H1 (cell line): ENCODE measurements at regions not wholly inside any gene's neighbourhood (a gene's known extent, or its start where the extent isn't known, plus 50 kb on each side); places are given as distances from the start of the nearest gene placed in this dataset.

Experiments
- CTCF ChIA-PET: fragments of 300-600 bp; sonication (Branson Sonifier 250); formaldehyde crosslinking; loops from one replicate; lab custom pipeline; 2021; ENCODE audit not compliant: partially characterized antibody; lab: Charles Lee
- POLR2A ChIA-PET: fragments of 300-600 bp; sonication (Branson Sonifier 250); formaldehyde crosslinking; loops from one replicate; lab custom pipeline; 2021; ENCODE audit warnings: inconsistent platforms; ENCODE audit not compliant: partially characterized antibody; lab: Charles Lee
- DNase-seq, 2 experiments: peaks; one replicate each; pipeline versions ENCODE4 v3.0.0 to v3.0.0-alpha.2; 2010 to 2022; ENCODE audit warnings: low spot score in 2 of 2, low read depth in 1 of 2, mixed read lengths in 1 of 2
- FAIRE-seq: peaks from 2 replicates; lab custom pipeline; 2011; peaks lifted over from hg19 to GRCh38; lab: Jason Lieb, UNC
- H2AFZ ChIP-seq: 2 replicates; pipeline ENCODE4 v1.8.1; 2012; ENCODE audit warnings: low read length, inconsistent platforms
- H2AK5ac ChIP-seq: 2 replicates; pipeline ENCODE4 v1.6.1; 2013; ENCODE audit warnings: low read depth, low read length
- H2BK120ac ChIP-seq: replicated peaks from 2 replicates; pipeline ENCODE3; 2013; ENCODE audit warnings: low read depth, low read length, inconsistent platforms
- H2BK12ac ChIP-seq: 2 replicates; pipeline ENCODE4 v1.6.1; 2013; ENCODE audit warnings: low read depth, low read length
- H2BK15ac ChIP-seq: 2 replicates; pipeline ENCODE4 v1.6.1; 2013; ENCODE audit warnings: low read length
- H2BK20ac ChIP-seq: 2 replicates; pipeline ENCODE4 v1.6.1; 2013; ENCODE audit warnings: low read length
- H2BK5ac ChIP-seq: 2 replicates; pipeline ENCODE4 v1.6.1; 2013; ENCODE audit warnings: low read depth, low read length
- H3K14ac ChIP-seq: 2 replicates; pipeline ENCODE4 v1.6.1; 2013; ENCODE audit warnings: inconsistent platforms; ENCODE audit not compliant: insufficient read length
- H3K18ac ChIP-seq: 2 replicates; pipeline ENCODE4 v1.6.1; 2013; ENCODE audit warnings: low read length; ENCODE audit errors: extremely low read depth
- H3K23ac ChIP-seq: 2 replicates; pipeline ENCODE4 v1.6.1; 2013; ENCODE audit warnings: inconsistent platforms; ENCODE audit not compliant: insufficient read length
- H3K23me2 ChIP-seq: 2 replicates; pipeline ENCODE4 v1.6.1; 2013; ENCODE audit warnings: low read depth, low read length
- H3K27ac ChIP-seq: 2 replicates; pipeline ENCODE4 v1.6.1; 2011; ENCODE audit warnings: low read depth, low read length, inconsistent platforms
- H3K27me3 ChIP-seq, 4 experiments: replicated peaks in 1 of 4; 1 replicate in 1 of 4; 2 replicates in 3 of 4; pipeline versions ENCODE4 v1.6.1 to v1.8.1; 2011 to 2013; ENCODE audit warnings: low read length in 3 of 4, mild to moderate bottlenecking in 3 of 4, inconsistent platforms in 2 of 4, mixed read lengths in 2 of 4, moderate library complexity in 1 of 4; ENCODE audit not compliant: control insufficient read depth in 3 of 4, insufficient read depth in 3 of 4; ENCODE audit errors: extremely low read depth in 1 of 4
- H3K36me3 ChIP-seq, 4 experiments: 2 replicates each; pipeline versions ENCODE4 v1.6.1 to v1.8.1; 2011 to 2013; ENCODE audit warnings: mild to moderate bottlenecking in 4 of 4, low read length in 3 of 4, moderate library complexity in 2 of 4, control low read depth in 1 of 4, inconsistent platforms in 1 of 4; ENCODE audit not compliant: insufficient read depth in 4 of 4, control insufficient read depth in 2 of 4
- H3K4ac ChIP-seq: replicated peaks from 2 replicates; pipeline ENCODE3; 2013; ENCODE audit warnings: low read length, low read depth, mixed read lengths, inconsistent platforms; ENCODE audit not compliant: insufficient read length
- H3K4me1 ChIP-seq, 4 experiments: replicated peaks in 1 of 4; 1 replicate in 1 of 4; 2 replicates in 3 of 4; pipeline versions ENCODE4 v1.6.1 to v1.8.1; 2011 to 2013; ENCODE audit warnings: low read length in 3 of 4, inconsistent platforms in 2 of 4, mixed read lengths in 1 of 4; ENCODE audit not compliant: insufficient read depth in 4 of 4, control insufficient read depth in 3 of 4
- H3K4me2 ChIP-seq, 2 experiments: 2 replicates each; pipeline versions ENCODE4 v1.6.1 to v1.8.1; 2011 to 2013; ENCODE audit warnings: low read depth in 2 of 2, low read length in 2 of 2, control low read depth in 1 of 2, inconsistent platforms in 1 of 2, mild to moderate bottlenecking in 1 of 2; ENCODE audit not compliant: insufficient read depth in 1 of 2
- H3K4me3 ChIP-seq, 4 experiments: fragments of 200-600, 300-600 bp in 1 of 4; sonication (generic), shearing (Covaris generic), sonication (Bioruptor Twin) in 1 of 4; 2 replicates each; pipeline versions ENCODE4 v1.5.1 to v1.8.1; 2011 to 2016; ENCODE audit warnings: low read length in 4 of 4, low read depth in 3 of 4, control low read depth in 2 of 4, inconsistent platforms in 2 of 4, mild to moderate bottlenecking in 2 of 4, mixed read lengths in 1 of 4, moderate library complexity in 1 of 4; ENCODE audit not compliant: insufficient read depth in 2 of 4; ENCODE audit errors: extremely low read depth in 1 of 4
- H3K56ac ChIP-seq: replicated peaks from 2 replicates; pipeline ENCODE3; 2013; ENCODE audit warnings: low read depth, mild to moderate bottlenecking, mixed read lengths, low read length, inconsistent platforms; ENCODE audit not compliant: insufficient read length
- H3K79me1 ChIP-seq: 2 replicates; pipeline ENCODE4 v1.6.1; 2013; ENCODE audit warnings: low read depth, low read length, control low read depth
- H3K79me2 ChIP-seq, 2 experiments: 2 replicates each; pipeline versions ENCODE4 v1.6.1 to v1.8.1; 2012 to 2013; ENCODE audit warnings: low read length in 2 of 2, mild to moderate bottlenecking in 2 of 2, inconsistent platforms in 1 of 2; ENCODE audit not compliant: insufficient read depth in 2 of 2, control insufficient read depth in 1 of 2
- H3K9ac ChIP-seq, 4 experiments: replicated peaks in 1 of 4; 1 replicate in 1 of 4; 2 replicates in 3 of 4; pipeline versions ENCODE4 v1.6.1 to v1.8.1; 2011 to 2013; ENCODE audit warnings: low read depth in 3 of 4, low read length in 3 of 4, control low read depth in 2 of 4, mild to moderate bottlenecking in 2 of 4, moderate library complexity in 2 of 4, inconsistent platforms in 1 of 4; ENCODE audit errors: extremely low read depth in 1 of 4
- H3K9me3 ChIP-seq, 2 experiments: 2 replicates each; pipeline versions ENCODE4 v1.6.1 to v1.8.1; 2012 to 2013; ENCODE audit warnings: mild to moderate bottlenecking in 2 of 2, moderate library complexity in 2 of 2, control low read depth in 1 of 2, inconsistent platforms in 1 of 2, low read depth in 1 of 2, low read length in 1 of 2, mixed read lengths in 1 of 2; ENCODE audit not compliant: insufficient read depth in 2 of 2
- H4K20me1 ChIP-seq, 2 experiments: replicated peaks in 1 of 2; 2 replicates each; pipeline versions ENCODE3 to v1.8.1; 2011 to 2013; ENCODE audit warnings: inconsistent platforms in 2 of 2, low read length in 2 of 2, mild to moderate bottlenecking in 1 of 2; ENCODE audit not compliant: insufficient read depth in 2 of 2, control insufficient read depth in 1 of 2
- H4K5ac ChIP-seq: 2 replicates; pipeline ENCODE4 v1.6.1; 2013; ENCODE audit warnings: low read length, low read depth, mixed read lengths, inconsistent platforms; ENCODE audit not compliant: insufficient read length
- H4K8ac ChIP-seq: 2 replicates; pipeline ENCODE4 v1.8.0; 2013; ENCODE audit warnings: mild to moderate bottlenecking, moderate library complexity, low read length, inconsistent platforms; ENCODE audit not compliant: insufficient read depth; ENCODE audit errors: extremely low read depth
- H4K91ac ChIP-seq: replicated peaks from 2 replicates; pipeline ENCODE3; 2013; ENCODE audit warnings: low read length, mixed read lengths, inconsistent platforms; ENCODE audit not compliant: insufficient read length
- BCL11A ChIP-seq, 2 experiments: IDR thresholded peaks; one replicate each; pipeline ENCODE4 v1.6.1; 2011; ENCODE audit warnings: low read depth in 2 of 2, low read length in 2 of 2, mild to moderate bottlenecking in 2 of 2
- JUN ChIP-seq: IDR thresholded peaks from 2 replicates; pipeline ENCODE4 v1.6.1; 2011; ENCODE audit warnings: low read depth, mild to moderate bottlenecking, improper control_type of control experiment, low read length
- KDM4A ChIP-seq: IDR thresholded peaks from one replicate; pipeline ENCODE4 v1.7.1; 2012; ENCODE audit warnings: low read depth, mild to moderate bottlenecking, moderate library complexity, low read length, inconsistent platforms; ENCODE audit not compliant: severe bottlenecking
- TAF1 ChIP-seq: IDR thresholded peaks from 2 replicates; pipeline ENCODE4 v1.6.1; 2011; ENCODE audit warnings: mild to moderate bottlenecking, low read depth, low read length
- TAF7 ChIP-seq: optimal IDR thresholded peaks from 2 replicates; pipeline ENCODE3; 2011; ENCODE audit warnings: low read depth, mild to moderate bottlenecking, inconsistent platforms, low read length, moderate library complexity, borderline replicate concordance
- WGBS, 2 experiments: shearing (Covaris generic) in 1 of 2; methylation state at CpG; one replicate each; pipeline versions ENCODE4 v1.1.6 to v1.1.7; 2013 to 2015; ENCODE audit warnings: low lambda C conversion rate in 2 of 2, mixed read lengths in 2 of 2, inconsistent platforms in 1 of 2, low coverage in 1 of 2, missing lambda C conversion rate in 1 of 2; ENCODE audit not compliant: insufficient replicate concordance in 2 of 2, insufficient coverage in 1 of 2, insufficient read length in 1 of 2; ENCODE audit errors: extremely low coverage in 1 of 2, missing lambda C conversion rate in 1 of 2; 5-methylcytosine and 5-hydroxymethylcytosine counted together

DNA sequence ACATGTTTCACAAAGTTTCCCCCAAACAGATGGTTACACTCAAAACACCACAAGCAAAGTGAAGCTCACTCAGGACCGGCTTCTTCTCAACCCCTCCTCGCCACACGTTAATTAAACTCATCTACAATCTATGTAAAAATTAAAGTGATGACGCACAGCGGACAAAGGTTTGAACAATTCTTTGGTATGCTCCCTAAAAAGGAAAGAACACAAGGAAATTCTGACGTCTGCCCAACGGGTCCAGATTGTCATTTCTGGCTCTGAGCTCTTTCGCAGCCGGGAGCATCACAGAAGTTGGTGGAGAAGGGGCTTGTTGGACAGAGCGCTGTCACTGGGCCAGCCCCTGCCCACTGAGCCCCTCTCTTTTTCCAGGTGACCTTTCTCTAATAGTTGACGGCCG is 173.7 kb upstream of the CHRNA7 start:
- Histone ChIP-seq H2BK5ac (no peak overlapping the region), H3K9me3 (0 out of 4 replicates have a peak, but pooled peaks cover 0 to 2% of the 10 kb centered on the region in 2 experiments), H3K79me2 (no peaks in the 10 kb centered on the region), H2AFZ (no peak overlapping the region), H4K91ac (no peak overlapping the region), H2AK5ac (no peak overlapping the region), H3K9ac (no peak overlapping the region), H2BK20ac (no peak overlapping the region), H3K56ac (no peak overlapping the region), H3K36me3 (no peaks in the 10 kb centered on the region), H3K27ac (no peak overlapping the region), H3K27me3 (no peaks in the 10 kb centered on the region), H3K14ac (no peak overlapping the region), H3K23ac (no peak overlapping the region), H3K79me1 (peaks cover 2% of the 10 kb centered on the region; the same call in 1 of the 2 replicates), H4K20me1 (no peaks in the 10 kb centered on the region), H3K23me2 (no peaks in the 10 kb centered on the region), H3K4ac (no peak overlapping the region), H3K18ac (no peak overlapping the region), H4K5ac (no peak overlapping the region), H2BK12ac (no peak overlapping the region), H3K4me3 (no peak overlapping the region), H4K8ac (no peak overlapping the region), H2BK15ac (no peak overlapping the region), H3K4me2 (no peak overlapping the region), H2BK120ac (no peak overlapping the region), H3K4me1 (peaks cover 2 to 6% (median 3%) of the 10 kb centered on the region in 4 experiments; a peak in 3 of 7 replicates)
- ChIA-PET CTCF (interaction anchor here (0.8 to 1.3 kb wide), 8 partner anchors 10 to 296 kb away, joined by 3 to 4 read pairs (median 3); no protein-coding TSS in a partner anchor), POLR2A (interaction anchor here (0.9 kb wide), 1 partner anchor 11 kb away, joined by 3 read pairs; no protein-coding TSS in a partner anchor)
- no peak for TF ChIP-seq TAF7
- no peak for TF ChIP-seq TAF1
- TF ChIP-seq BCL11A (IDR thresholded peaks at IDR 0.05; ENCODE audit: low read depth in 2 of 2, low read length in 2 of 2), result no peak
- TF ChIP-seq KDM4A, result no peak
- TF ChIP-seq JUN, result no peak
- WGBS, 2 experiments, result 85% methylated on average over 9 of the region's 12 CpGs; no CpG with 5 or more reads in 1 of the 2 experiments
- FAIRE-seq, result no peak
- no peak for DNase-seq
